H4 (cell line): ENCODE measurements at regions not wholly inside any gene's neighbourhood (a gene's known extent, or its start where the extent isn't known, plus 50 kb on each side); places are given as distances from the start of the nearest gene placed in this dataset.
"Not testable (repeated sequence)": the region's sequence is repeated elsewhere in the genome, so short reads cannot be mapped to it uniquely, and the experiment has no call there.

Experiments used
- DNase-seq: peaks from one replicate; pipeline ENCODE4 v3.0.0-alpha.2; 2015; ENCODE audit warnings: low spot score

DNA sequence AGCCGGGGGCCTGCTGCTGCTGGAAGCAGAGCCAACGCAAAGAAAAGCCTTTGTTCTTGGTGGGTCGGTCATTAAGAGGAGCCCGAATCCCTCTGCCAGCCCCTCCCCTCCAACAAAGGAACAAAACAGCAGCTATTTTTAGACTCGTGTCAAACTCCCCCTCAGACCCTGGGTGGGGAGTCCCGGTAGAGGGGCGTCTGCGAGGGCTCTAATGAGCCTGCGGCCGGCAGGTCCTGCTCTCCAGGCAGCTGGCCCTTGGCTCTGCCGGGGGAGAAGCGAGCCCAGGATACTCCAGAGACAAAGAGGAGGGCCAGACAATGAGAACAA, 114.0 kb downstream of the LHX2 start:
- DNase-seq: no peak

DNA sequence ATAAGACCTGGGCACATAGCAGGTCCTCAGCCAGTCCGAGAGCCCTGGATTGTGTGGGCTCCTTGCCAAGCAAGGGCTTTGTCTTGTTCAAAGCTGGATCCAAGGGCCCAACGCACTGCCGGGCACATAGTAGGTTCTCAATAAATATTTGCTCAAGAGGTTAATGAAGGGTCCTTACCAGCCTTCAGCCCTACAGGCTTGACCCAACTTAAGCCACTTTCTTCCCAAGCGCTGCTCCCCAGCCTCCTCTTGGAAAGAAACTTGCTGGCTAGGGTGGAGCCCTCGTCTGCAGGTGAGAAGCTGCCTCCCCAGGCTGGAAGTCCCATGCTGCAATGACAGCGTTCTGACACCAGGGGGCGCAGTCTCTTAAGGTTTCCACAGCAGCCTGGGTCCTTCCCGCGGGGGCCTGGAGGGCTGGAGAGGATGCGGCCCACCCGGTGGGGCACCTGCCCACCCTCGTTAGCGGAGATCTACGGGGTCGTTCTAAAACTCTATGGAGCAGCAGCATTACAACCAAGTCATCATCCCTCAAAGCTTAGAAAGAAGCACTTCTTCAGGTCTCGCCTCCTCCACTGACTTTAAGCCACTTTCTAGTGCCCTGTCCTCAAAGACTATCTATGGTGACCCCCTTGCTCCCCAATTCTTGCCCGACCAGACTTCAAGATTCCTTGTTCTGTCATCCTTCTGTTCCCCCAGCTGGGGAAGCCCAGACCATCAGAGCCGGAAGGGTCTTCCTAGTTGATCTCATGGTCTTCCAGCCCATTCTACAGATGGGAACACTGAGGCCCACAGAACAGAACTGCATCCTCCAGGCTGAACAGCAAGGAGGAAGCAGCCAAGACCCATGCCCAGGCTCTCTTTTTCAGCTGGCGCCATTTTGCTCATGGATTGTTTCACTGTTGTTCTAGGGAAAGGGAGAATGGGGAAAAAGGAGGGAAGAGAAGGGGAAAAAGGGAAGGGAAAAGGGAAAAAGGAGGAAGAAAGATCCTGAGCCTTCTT, 115.4 kb downstream of the LHX2 start:
- peak; percentile 64 for DNase-seq

DNA sequence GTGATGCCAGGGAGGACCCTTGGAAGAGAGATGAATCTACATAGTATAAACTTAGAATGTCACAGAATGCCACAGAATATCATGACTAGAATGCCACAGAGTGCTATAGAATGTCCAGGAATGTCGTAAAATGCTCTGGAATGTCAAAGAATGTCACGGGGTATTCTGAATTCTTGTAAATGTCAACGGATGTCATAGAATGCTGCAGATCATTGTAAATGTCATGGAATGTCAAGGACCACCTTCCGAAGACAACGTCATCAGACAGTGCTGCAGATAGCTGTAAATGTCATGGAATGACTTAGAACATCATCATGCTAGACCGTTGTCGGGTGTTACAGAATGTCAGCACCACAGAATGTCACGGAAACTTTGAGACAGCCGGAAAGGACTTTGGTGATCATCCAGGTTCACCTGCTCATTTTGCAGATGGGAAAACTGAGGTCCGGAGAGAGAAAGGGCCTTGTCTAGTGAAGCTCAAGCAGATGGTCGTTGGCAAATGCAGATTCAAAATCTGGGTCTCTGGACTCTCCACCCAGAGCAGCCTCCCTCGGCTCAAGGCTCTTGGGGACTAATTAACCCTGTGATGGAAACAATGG, 117.1 kb downstream of the LHX2 start:
- DNase-seq: no peak

DNA sequence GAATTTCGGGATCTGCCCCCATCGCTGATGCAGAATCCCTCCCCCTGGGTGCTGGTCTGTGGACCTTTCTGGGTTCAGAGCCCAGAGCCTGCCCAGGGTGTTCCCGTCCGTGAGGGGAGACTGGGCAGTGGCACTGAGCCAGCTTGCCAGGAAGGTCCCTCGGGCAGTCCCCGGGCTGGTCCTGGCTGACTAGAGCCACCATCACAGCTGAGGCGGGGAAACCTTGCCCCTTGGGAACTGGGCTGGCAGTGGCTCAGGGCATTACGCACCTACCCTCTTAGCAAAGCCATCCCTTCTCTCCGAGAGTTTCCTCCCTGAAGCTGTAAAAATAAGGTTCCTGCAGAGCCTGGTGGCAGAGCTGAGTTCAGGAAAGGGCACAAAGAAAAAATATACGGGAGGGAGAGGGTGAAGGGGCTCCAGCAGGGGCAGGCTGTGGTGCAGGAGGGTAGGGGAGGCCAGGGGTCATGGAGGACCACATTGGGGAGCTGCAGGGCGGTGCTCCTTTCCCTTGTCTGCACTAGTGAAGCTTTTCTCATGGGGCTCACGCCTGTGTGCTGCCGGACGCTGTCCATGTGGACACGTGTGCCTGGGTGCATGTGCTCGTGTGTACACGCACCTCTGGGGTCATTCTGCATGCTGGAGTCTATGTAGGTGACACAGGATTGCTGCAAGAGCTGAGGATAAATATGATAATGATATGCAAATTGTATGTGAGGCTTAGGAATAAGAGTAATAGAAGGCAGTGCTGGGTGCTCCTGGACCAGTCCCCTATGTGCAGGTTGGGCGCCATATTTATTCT, 118.9 kb downstream of the LHX2 start:
- no peak for DNase-seq

DNA sequence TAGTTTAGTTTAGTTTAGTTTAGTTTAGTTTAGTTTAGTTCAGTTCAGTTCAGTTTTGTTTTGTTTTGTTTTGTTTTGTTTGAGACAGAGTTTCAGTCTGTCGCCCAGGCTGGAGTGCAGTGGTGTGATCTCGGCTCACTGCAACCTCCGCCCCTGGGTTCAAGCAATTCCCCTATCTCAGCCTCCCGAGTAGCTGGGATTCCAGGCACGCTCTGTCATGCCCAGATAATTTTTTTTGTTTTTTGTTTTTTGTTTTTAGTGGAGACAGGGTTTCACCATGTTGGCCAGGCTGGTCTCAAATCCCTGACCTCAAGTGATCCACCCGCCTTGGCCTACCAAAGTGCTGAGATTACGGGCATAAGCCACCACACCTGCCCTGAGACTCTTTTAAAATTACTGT, 120.0 kb downstream of the LHX2 start:
- not testable (repeated sequence) for DNase-seq

DNA sequence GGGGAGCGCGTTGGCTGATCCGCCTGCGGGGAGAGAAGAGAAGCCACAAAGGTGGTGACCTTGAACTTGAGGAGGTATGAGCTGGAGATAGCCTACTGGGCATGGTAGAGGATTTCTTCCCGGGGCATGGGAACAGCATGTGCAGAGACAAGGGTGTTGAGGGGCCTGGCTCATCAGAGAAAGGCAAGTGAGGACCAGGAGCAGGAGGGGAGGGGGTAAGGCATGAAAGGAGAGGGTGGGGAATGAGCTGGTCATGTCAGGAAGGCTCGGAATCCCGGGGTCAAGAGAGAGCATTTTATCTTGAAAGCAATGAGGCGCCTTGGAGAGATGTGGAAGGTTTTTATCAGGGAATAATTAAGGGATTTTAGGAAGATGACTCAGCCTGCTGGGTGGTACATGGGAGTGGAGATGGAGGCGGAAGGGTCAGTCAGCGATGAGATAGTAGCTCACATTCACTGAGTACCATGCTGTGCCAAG, 121.1 kb downstream of the LHX2 start:
- DNase-seq: no peak

DNA sequence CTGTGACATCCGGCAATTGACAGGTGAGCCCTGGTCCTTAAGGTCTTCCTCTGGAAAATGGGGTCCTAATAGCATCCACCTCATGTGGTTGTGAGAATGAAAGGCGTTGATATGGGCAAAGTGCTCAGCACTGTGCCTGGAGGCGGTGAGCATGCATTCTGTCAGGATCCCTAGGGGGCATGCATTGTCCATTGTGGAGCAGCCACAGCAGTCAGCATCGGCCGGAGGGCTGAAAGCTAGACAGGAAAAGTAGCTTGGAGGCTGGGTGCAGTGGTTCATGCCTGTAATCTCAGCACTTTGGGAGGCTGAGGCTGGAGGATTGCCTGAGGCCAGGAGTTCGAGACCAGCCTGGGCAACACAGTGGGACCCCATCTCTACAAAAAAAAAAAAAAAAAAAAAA, 122.2 kb downstream of the LHX2 start:
- DNase-seq: no peak

DNA sequence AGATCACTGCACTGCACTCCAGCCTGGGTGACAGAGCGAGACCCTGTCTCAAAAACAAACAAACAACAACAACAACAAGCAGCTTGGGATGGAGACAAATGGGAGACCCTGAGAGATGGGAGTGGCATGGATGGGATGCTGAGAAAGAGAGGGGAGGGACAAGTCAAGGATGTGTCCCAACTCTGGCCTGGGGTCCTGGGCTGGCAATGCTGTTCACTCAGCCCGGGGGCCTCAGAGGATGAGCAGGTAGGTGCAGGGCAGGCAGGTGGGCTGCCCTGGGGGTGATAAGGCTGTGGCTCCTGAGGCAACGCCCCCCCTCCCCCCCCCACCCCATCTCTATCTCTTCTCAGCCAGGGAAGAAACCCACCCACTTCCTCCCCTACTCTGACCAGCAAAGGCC, 123.0 kb downstream of the LHX2 start:
- DNase-seq: no peak

DNA sequence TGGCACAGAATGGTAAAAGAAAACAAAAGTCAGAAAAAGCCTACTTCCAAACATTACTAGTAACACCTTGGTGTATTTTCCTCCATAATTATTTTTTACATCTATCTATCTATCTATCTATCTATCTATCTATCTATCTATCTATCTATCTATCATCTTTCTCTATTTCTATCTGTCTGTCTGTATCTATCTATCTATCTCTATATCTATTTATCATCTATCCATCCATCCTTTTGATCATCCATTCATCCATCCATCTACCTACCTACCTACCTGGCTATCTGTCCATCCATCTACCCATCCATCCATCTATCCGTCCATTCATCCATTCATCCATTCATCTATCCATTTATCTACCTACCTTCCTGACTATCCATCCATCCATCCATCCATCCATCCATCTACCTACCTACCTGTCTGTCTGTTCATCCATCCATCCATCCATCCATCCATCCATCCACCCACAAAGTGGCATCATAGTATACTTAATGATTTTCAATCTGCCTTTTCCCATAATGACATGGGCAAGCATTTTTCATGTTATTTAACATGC, 121.9 kb upstream of the NEK6 start:
- DNase-seq: no peak

DNA sequence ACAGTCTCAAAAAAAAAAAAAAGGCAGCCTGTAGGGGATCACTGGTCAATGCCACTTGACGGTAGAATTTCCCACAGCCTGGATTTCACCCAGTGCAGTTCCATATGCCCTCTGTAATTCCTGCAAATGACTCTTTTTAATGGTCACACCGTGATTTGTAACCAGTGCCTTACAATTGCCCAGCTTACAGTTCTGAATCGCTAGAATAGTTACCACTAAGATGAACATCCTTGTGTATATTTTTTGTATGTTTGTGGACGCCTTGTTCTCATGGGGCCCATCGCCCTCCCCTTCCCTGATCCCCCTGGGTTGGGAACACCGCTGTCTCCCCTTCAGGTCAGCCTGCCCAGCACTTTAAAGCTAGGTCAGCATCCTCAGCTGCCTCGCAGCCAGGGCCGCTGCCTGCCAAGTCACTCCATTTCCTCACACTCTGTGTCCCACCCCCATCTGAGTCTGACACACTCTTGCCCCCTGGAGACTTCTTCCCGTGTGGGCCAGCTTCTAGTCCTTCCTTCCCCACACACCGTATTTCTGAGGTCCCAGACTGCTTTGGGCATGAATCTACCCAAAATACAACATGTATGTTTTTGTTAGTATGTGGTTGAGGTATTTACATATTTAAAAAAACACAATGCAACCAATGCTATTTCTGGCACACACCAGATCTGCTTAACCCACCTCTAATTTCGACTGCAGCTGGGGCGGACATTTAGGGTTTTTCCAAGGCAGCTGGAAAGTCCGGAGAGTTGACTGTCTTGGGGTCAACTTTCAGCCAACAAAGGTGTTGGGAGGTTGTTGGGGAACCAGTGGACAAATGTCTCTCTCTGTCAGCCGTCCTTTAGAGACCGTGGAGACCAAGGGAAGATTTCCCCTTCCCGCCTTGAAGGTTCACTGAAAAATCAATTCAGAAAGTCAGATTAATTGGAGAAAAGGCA, 120.5 kb upstream of the NEK6 start:
- no peak for DNase-seq

DNA sequence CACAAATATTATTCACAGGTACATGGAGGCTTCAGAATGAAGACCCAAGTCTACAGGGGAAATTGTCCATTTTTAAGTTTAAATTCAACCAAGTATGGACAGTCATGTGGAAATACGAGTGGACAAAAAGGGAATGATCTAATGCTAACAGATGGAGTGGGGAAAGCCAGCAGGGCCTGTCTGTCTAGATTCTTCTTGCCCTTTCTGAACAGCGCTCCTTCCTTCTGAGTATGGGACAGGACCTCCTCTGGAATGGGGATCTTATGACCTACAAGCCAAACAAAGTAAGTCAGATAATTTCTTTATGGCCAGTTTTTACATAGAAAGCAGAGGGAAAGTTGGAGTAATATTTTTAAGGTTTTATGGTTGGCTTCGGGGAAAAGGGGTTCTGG, 119.8 kb upstream of the NEK6 start:
- DNase-seq: no peak

DNA sequence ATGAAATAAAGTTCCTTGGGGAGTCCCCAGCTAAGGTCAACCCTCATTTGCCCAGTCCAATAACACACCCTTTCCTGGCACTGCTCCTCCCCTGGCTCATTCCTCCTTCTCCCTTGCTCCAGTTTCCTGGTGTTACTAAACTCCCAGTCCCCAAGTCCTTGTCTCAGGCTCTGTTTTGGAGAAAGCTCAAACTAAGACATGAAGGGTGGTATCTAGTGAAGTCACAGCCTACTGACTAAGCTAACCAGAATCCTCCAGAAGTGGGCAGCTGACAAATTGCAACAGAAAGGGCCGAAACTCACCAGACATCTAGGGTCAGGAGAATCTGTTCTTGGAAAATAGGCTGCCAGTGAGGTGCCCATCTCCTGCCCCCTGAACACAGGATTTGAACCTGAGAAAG, 118.7 kb upstream of the NEK6 start:
- DNase-seq: peak; percentile 67

DNA sequence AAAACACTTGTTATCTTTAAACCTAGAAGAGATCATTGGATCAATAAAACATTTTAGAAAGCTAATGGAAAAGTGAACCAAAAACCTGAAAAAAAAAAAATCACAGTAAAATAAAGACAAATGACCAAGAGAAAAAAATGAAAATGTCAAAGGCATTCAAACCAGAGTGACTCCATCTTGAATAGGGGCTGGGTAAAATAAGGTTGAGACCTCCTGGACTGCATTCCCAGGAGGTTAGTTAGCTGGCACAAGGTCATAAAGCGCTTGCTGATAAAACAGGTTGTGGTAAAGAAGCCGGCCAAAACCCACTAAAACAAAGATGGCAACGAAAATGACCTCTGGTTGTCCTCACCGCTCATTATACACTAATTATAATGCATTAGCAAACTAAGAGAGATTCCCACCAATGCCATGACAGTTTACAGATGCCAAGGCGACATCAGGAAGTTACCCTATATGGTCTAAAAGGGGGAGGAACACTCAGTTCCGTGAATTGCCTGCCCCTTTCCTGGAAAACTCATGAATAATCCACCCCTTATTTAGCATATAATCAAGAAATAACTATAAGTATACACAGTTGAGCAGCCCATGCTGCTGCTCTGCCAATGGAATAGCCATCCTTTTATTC, 116.7 kb upstream of the NEK6 start:
- DNase-seq: peak; percentile 94

DNA sequence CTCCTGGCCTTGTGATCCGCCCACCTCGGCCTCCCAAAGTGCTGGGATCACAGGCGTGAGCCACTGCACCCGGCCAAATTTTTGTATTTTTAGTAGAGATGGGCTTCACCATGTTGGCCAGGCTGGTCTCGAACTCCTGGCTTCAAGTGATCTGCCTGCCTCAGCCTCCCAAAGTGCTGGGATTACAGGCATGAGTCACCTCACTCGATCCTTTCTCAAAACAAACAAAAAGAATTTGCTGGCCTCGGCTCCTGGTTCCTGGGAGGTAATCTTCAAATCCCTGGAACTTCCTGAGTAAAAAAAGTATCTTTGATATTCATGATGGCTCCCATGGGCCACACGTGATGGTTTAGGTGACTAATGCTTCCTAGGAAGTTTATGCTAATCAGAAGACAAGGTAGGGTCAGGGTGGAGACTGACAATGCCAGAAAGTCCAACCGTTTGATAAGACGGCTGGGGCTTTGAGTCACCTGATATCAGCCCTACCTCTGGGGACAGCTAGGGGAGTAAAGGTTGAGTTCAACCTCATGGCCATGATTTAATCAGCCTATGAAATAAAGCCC, 113.1 kb upstream of the NEK6 start:
- peak; percentile 89 for DNase-seq

DNA sequence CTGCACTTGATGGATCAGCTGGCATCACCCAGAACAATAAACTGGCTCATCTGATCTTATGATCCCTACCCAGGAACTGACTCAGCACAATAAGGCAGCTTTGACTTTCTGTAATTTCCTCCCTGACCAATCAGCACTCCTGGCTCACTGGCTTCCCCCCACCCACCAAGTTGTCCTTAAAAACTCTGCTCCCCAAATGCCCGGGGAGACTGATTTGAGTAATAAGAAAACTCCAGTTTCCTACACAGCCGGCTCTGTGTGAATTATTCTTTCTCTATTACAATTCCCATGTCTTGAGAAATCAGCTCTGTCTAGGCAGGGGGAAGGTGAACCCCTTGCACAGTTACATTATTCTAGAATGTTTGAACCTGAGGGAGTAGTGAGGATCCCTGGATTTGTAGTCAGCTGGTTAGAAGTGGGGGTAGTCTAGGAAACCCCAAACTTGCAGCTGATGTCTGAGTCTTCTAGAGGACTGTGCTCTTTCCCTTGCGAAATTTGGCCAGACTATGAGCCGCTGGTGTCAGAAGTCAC, 111.7 kb upstream of the NEK6 start:
- DNase-seq: peak; percentile 41

DNA sequence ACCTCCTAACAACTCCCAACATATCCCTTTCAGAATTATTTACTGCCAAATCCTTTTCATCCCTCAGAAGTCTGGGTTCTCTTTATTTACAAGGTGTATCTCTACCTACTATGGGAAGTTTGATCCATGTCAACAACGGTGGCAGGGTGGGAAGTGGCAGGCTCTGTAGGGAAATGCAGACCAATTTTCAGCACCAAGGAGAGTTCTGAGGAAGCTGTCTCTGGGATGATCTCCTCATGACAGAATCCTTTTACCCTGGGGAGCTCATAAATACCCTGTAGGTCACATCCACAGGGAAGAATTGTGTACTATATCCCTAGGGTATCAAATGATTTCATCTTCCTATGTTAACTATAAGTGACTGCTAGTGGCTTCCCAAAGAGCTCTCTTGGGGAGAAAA, 107.8 kb upstream of the NEK6 start:
- no peak for DNase-seq

DNA sequence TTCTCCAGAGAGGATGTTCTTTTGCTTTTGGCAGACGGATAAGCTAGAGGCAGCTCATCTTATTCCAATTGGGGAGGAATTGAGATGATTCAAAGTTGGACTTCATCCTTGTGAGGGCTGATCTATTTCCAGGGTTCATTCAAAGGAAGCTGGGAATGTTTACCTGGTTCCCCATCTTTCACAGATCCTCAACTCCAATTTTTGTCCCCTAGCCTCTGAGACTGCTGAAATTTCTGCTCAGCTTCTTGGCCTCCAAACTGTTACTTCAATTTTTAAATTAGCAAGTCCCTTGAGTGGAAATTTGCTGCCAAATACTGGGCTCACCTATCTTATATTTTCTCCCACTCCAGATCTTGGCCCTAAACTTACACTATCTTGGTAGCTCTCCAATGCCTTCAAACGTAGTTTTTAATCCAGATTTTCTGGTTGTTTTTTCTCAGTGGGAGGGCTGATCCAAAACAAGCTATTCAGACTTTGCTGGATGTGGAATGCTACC, 93.9 kb upstream of the NEK6 start:
- no peak for DNase-seq

DNA sequence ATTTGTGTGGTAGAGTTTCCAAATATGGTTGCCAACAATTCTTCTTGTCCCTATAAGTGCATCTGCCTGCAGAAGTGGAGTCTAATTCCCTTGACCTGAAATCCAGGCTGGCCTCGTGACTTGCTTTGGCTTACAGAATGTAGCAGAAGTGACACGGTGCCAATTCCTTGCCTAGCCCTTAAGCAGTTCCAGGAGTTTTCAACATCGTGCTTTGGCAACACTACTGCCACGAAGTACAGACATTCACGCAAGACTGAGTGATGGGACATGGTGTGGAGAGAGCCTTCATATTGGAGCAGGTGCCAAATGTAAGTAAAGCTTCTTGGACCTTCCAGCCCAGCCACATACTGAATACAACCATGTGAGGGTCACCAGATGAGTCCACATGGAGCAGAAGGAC, 92.9 kb upstream of the NEK6 start:
- no peak for DNase-seq

DNA sequence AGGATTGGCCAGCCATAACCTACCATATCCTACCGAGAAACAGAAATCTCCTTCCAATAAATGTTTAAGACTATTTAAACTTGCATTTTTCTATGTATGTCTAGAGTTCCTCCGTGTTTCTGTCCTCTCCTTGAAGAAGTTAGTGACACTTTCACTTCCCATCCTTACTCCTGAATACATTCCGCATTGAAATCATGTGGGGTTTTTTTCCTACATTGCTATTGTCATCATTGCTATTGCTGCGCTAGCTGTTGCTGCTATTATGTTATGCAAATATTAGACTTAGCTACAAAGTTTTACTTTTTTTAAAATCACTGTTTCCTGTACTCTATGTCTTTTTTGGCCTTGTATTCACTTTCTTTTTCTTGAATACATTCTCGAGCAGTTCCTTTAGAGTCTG, 83.3 kb upstream of the NEK6 start:
- DNase-seq: no peak

DNA sequence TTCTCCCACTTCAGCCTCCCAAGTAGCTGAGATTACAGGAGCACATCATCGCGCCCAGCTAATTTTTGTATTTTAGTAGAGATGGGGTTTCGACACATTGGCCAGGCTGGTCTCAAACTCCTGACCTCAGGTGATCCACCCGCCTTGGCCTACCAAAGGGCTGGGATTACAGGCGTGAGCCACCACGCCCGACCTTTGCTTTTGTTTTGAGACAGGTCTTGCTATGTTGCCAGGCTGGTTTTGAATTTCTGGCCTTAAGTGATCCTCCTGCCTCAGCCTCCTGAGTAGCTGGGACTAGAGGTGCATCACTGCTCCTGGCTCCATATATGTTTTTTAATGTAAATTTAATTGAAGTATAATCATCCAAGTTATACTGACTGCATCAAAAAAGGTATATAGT, 80.2 kb upstream of the NEK6 start:
- not testable (repeated sequence) for DNase-seq
